Activated CD8-positive, alpha-beta T cell treated with anti-CD3 and anti-CD28 coated beads for 36 hours (primary cell): ENCODE measurements at regions not wholly inside any gene's neighbourhood (a gene's known extent, or its start where the extent isn't known, plus 50 kb on each side); places are given as distances from the start of the nearest gene placed in this dataset.

ENCODE experiments used
- ATAC-seq: fragments of 200-7000 bp; cut with Tn5 transposase; one replicate; pipeline ENCODE4 v1.10.0; 2021; ENCODE audit warnings: mild to moderate bottlenecking, moderate library complexity
- CTCF ChIA-PET: fragments of 350-600 bp; sonication (Branson Sonifier 250); formaldehyde crosslinking; loops from one replicate; lab custom pipeline; 2021; ENCODE audit warnings: antibody characterized with exemption; lab: Charles Lee
- POLR2A ChIA-PET: fragments of 350-600 bp; sonication (Branson Sonifier 250); formaldehyde crosslinking; loops from one replicate; lab custom pipeline; 2021; ENCODE audit warnings: antibody characterized with exemption; lab: Charles Lee
- DNase-seq: peaks from one replicate; pipeline ENCODE4 v3.0.0-alpha.2; 2020
- H3K27ac Mint-ChIP-seq: one replicate; pipeline ENCODE4 v1.8.0; 2021; ENCODE audit warnings: mild to moderate bottlenecking, mixed read lengths
- H3K27me3 Mint-ChIP-seq: one replicate; pipeline ENCODE4 v1.8.0; 2021; ENCODE audit warnings: mixed read lengths
- H3K36me3 Mint-ChIP-seq: one replicate; pipeline ENCODE4 v1.8.0; 2021; ENCODE audit warnings: low read depth, mixed read lengths
- H3K4me1 Mint-ChIP-seq: one replicate; pipeline ENCODE4 v1.8.0; 2021; ENCODE audit warnings: low read depth, mixed read lengths
- H3K4me3 Mint-ChIP-seq: one replicate; pipeline ENCODE4 v1.8.0; 2021; ENCODE audit warnings: mild to moderate bottlenecking, moderate library complexity, mixed read lengths
- H3K9me3 Mint-ChIP-seq: one replicate; pipeline ENCODE4 v1.8.0; 2021; ENCODE audit warnings: mixed read lengths
- intact Hi-C: fragments of 100-400 bp; cut with micrococcal nuclease; formaldehyde crosslinking; loops from one replicate; pipeline ENCODE4 v1.10.0; 2022
- TF ChIP-seq, protein P1 (sequence below): fragments of 200-600 bp; IDR thresholded peaks from one replicate; pipeline ENCODE4 v1.8.0; 2022; ENCODE audit warnings: antibody characterized with exemption, mild to moderate bottlenecking

- intact Hi-C loops: no loop called here
- ChIA-PET CTCF (no interaction called here), POLR2A (interaction anchor here (0.6 kb wide), 1 partner anchor 1004 kb away, joined by 3 read pairs; the partner anchor contains the start of gene C2orf49)
- no peak overlapping the region for H3K27ac Mint-ChIP-seq
- H3K4me3 Mint-ChIP-seq: no peak overlapping the region
- no peak for DNase-seq
- H3K9me3 Mint-ChIP-seq: no peaks in the 10 kb centered on the region
- no peak for ATAC-seq
- H3K27me3 Mint-ChIP-seq: peaks cover 2% of the 10 kb centered on the region
- H3K4me1 Mint-ChIP-seq: no peaks in the 10 kb centered on the region
- H3K36me3 Mint-ChIP-seq: no peaks in the 10 kb centered on the region
- TF ChIP-seq, protein P1, sequence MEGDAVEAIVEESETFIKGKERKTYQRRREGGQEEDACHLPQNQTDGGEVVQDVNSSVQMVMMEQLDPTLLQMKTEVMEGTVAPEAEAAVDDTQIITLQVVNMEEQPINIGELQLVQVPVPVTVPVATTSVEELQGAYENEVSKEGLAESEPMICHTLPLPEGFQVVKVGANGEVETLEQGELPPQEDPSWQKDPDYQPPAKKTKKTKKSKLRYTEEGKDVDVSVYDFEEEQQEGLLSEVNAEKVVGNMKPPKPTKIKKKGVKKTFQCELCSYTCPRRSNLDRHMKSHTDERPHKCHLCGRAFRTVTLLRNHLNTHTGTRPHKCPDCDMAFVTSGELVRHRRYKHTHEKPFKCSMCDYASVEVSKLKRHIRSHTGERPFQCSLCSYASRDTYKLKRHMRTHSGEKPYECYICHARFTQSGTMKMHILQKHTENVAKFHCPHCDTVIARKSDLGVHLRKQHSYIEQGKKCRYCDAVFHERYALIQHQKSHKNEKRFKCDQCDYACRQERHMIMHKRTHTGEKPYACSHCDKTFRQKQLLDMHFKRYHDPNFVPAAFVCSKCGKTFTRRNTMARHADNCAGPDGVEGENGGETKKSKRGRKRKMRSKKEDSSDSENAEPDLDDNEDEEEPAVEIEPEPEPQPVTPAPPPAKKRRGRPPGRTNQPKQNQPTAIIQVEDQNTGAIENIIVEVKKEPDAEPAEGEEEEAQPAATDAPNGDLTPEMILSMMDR: no peak
These were observed 521.2 kb upstream of the POU3F3 start for GRCh38 chr2:104332731-104333130.

DNA sequence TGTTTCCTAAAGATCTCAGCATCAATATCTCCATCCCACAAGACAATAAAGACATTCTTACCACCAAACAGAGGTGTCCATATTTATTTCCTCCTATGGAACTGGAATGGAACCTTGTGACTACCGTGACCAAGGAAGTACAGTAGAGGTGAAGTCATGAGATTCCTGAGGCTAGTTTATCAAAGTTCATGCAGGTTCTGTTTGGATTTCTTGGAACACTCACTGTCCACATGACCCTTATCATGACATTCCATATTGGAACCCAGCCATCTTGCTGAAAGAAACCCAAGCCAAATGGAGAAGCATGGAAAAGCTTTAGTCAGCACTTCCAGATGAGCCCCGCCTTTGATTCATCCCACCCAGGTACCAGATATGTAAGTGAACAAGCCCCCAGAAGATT lies 516.0 kb upstream of the POU3F3 start:
- no peaks in the 10 kb centered on the region for H3K36me3 Mint-ChIP-seq
- no peak overlapping the region for H3K27ac Mint-ChIP-seq
- H3K4me1 Mint-ChIP-seq: no peaks in the 10 kb centered on the region
- intact Hi-C loops: no loop called here
- ChIA-PET CTCF (no interaction called here), POLR2A (no interaction called here)
- H3K9me3 Mint-ChIP-seq: no peaks in the 10 kb centered on the region
- no peak for ATAC-seq
- TF ChIP-seq, protein P1: no peak
- DNase-seq: no peak
- peaks cover 2% of the 10 kb centered on the region for H3K27me3 Mint-ChIP-seq
- H3K4me3 Mint-ChIP-seq: no peak overlapping the region

DNA sequence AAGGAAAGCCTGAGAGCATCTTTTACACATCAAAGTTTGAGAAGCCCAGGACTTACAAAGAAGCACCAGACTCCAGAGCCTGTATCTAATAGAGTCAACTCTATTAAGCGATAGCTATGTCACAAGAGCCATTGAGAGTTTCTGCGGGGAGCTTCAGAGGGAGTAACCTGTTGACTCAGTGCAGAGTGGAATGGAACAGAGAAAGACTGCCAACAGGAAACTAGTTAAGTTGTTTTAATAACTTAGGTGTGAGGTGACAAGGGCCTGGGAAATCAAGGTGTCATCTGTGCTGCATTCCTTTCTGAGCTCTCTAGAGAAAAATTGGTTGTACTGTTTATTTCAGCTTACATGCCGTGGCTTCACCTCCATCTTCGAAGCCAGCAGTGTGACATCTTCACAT lies 513.8 kb upstream of the POU3F3 start:
- CTCF ChIA-PET: no interaction called here
- H3K27me3 Mint-ChIP-seq: peaks cover 2% of the 10 kb centered on the region
- POLR2A ChIA-PET: no interaction called here
- ATAC-seq (no peak), DNase-seq (no peak)
- intact Hi-C loops: no loop called here
- H3K27ac Mint-ChIP-seq: no peak overlapping the region
- no peaks in the 10 kb centered on the region for H3K36me3 Mint-ChIP-seq
- no peaks in the 10 kb centered on the region for H3K9me3 Mint-ChIP-seq
- no peaks in the 10 kb centered on the region for H3K4me1 Mint-ChIP-seq
- TF ChIP-seq, protein P1: no peak
- H3K4me3 Mint-ChIP-seq: no peak overlapping the region

- Mint-ChIP-seq H3K4me1 (no peaks in the 10 kb centered on the region), H3K9me3 (no peaks in the 10 kb centered on the region), H3K36me3 (no peaks in the 10 kb centered on the region), H3K4me3 (no peak overlapping the region), H3K27me3 (peaks cover 2% of the 10 kb centered on the region), H3K27ac (no peak overlapping the region)
- intact Hi-C loops: no loop called here
- ChIA-PET POLR2A (no interaction called here), CTCF (interaction anchor here (1.1 kb wide), 1 partner anchor 9 kb away, joined by 3 read pairs; no protein-coding TSS in a partner anchor)
- TF ChIP-seq, protein P1: no peak
- ATAC-seq (no peak), DNase-seq (no peak)
These were observed 512.8 kb upstream of the POU3F3 start for GRCh38 chr2:104340879-104341828.

DNA sequence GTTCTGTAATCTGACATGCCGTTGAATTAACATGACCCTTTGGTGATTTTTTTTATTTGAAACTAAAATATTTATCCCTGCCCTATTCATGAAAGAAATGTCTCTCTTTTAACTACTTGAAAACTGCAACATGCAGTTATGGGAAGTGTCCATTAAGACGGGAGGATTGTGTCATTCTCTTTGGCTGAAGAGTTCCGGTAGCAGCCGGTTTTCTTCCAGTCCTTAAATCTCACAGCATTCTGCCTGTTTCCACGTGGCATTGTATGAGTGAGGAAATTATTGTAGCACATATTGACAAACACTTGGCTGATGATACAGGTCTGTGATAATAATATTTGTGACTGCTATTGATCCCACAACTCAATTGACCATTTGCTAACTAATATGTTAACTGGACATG lies 509.6 kb upstream of the POU3F3 start:
- H3K36me3 Mint-ChIP-seq: no peaks in the 10 kb centered on the region
- TF ChIP-seq, protein P1: no peak
- no peaks in the 10 kb centered on the region for H3K9me3 Mint-ChIP-seq
- H3K4me1 Mint-ChIP-seq: no peaks in the 10 kb centered on the region
- ChIA-PET POLR2A (no interaction called here), CTCF (no interaction called here)
- DNase-seq: no peak
- H3K27ac Mint-ChIP-seq: no peak overlapping the region
- intact Hi-C loops: no loop called here
- no peak for ATAC-seq
- H3K27me3 Mint-ChIP-seq: peaks cover 2% of the 10 kb centered on the region
- H3K4me3 Mint-ChIP-seq: no peak overlapping the region
